Ishikawa (cell line): ENCODE measurements at regions not wholly inside any gene's neighbourhood (a gene's known extent, or its start where the extent isn't known, plus 50 kb on each side); places are given as distances from the start of the nearest gene placed in this dataset.

Experiments used
- CEBPB ChIP-seq: IDR thresholded peaks from 2 replicates; pipeline ENCODE4 v1.6.1; 2012
- CREB1 ChIP-seq: IDR thresholded peaks from 2 replicates; pipeline ENCODE4 v1.6.1; 2012; ENCODE audit warnings: low read depth
- EGR1 ChIP-seq: IDR thresholded peaks from 2 replicates; pipeline ENCODE4 v1.6.1; 2012
- EP300 ChIP-seq: IDR thresholded peaks from 2 replicates; pipeline ENCODE4 v1.6.1; 2012; ENCODE audit warnings: borderline replicate concordance
- FOXM1 ChIP-seq: IDR thresholded peaks from 2 replicates; pipeline ENCODE4 v1.6.1; 2012; ENCODE audit warnings: low read depth, borderline replicate concordance
- MAX ChIP-seq: IDR thresholded peaks from 2 replicates; pipeline ENCODE4 v1.6.1; 2012
- NFIC ChIP-seq: IDR thresholded peaks from 2 replicates; pipeline ENCODE4 v1.6.1; 2012
- RAD21 ChIP-seq: IDR thresholded peaks from 2 replicates; pipeline ENCODE4 v1.6.1; 2012; ENCODE audit warnings: low read depth
- REST ChIP-seq: IDR thresholded peaks from 2 replicates; pipeline ENCODE4 v1.6.1; 2012; ENCODE audit warnings: low read depth, mild to moderate bottlenecking
- TAF1 ChIP-seq: IDR thresholded peaks from 2 replicates; pipeline ENCODE4 v1.6.1; 2012; ENCODE audit warnings: low read depth, mild to moderate bottlenecking
- TCF12 ChIP-seq: IDR thresholded peaks from 2 replicates; pipeline ENCODE4 v1.6.1; 2012; ENCODE audit warnings: low read depth
- TEAD4 ChIP-seq: IDR thresholded peaks from 2 replicates; pipeline ENCODE4 v1.6.1; 2012
- YY1 ChIP-seq: IDR thresholded peaks from 2 replicates; pipeline ENCODE4 v1.6.1; 2012; ENCODE audit warnings: low read depth
- ZBTB7A ChIP-seq: IDR thresholded peaks from 2 replicates; pipeline ENCODE4 v1.6.1; 2012; ENCODE audit warnings: low read depth
- TF ChIP-seq, protein P1 (sequence below): IDR thresholded peaks from 2 replicates; pipeline ENCODE4 v1.6.1; 2012

- TF ChIP-seq YY1 (no peak), RAD21 (peak; percentile 27; the same call in 1 of the 2 replicates)
These were observed 593.8 kb downstream of the SPRY1 start for GRCh38 chr4:123990310-123990870.

GRCh38 chr4:123994917-123995316, 598.3 kb downstream of the SPRY1 start:
- no peak for TF ChIP-seq MAX

DNA sequence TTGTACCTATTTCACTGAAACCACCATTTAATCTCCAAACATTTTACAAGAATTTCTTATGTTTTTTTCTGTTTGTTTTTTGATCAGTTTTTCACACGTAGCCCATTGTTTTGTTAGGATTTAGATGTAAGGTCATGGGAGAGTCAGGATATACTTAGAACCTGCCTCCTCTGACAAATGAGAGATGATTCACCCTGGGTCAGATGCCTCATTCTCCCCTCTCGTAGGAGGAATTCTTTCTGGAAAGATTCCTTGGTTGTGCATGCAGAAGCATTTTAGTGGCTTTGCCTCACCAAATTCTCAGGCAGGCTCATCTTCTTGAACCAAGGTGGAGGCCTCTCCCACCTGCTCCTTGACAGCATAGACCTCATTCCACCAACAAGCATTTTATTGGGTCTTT, 599.3 kb downstream of the SPRY1 start:
- TF ChIP-seq EP300 (no peak), CREB1 (no peak)

- no peak for TF ChIP-seq YY1
- no peak for TF ChIP-seq TAF1
- TF ChIP-seq TCF12: no peak
- TF ChIP-seq RAD21: no peak
- TF ChIP-seq MAX: no peak
- TF ChIP-seq, protein P1, sequence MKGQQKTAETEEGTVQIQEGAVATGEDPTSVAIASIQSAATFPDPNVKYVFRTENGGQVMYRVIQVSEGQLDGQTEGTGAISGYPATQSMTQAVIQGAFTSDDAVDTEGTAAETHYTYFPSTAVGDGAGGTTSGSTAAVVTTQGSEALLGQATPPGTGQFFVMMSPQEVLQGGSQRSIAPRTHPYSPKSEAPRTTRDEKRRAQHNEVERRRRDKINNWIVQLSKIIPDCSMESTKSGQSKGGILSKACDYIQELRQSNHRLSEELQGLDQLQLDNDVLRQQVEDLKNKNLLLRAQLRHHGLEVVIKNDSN: no peak
- no peak for TF ChIP-seq EP300
- TF ChIP-seq REST: no peak
- TF ChIP-seq FOXM1: no peak
- TF ChIP-seq TEAD4: no peak
- TF ChIP-seq CEBPB: no peak
- TF ChIP-seq EGR1: no peak
- TF ChIP-seq CREB1: no peak
- TF ChIP-seq NFIC: no peak
- TF ChIP-seq ZBTB7A: no peak
These were observed 600.3 kb downstream of the SPRY1 start for GRCh38 chr4:123996718-123997510.

DNA sequence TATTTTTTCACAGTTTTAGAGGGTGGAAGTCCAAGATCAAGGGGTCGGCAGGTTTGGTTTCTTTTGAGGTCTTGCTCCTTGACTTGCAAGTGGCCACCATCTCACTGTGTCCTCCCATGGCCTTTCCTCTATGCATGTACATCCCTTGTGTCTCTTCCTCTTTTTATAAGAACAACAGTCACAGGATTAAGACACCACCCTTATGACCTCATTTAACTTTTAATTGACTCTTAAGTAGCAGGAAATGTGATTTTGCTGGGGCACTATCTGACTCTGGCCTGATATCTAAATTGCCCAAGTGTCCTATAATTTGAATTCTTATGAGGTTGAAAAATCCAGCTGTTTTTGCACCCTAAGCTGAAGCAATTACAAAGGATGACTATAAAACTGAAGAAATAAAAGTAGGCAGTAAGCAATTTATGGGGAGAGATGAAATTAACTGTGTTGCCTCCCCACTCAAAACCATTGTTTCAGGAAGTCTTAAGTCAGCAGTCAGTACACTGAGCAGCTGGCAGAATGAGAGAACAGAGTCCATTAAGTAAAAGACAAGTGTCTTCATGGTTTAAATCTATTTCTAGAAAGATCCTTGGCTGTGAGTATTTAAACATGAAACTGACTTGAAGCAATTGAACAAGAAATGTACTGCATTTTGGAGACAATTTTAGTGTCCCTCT, 601.3 kb downstream of the SPRY1 start:
- TF ChIP-seq YY1 (no peak), TEAD4 (no peak), TCF12 (no peak), CREB1 (no peak), EGR1 (no peak), FOXM1 (no peak), TAF1 (no peak), REST (no peak), CEBPB (no peak), NFIC (no peak), MAX (no peak), ZBTB7A (no peak), RAD21 (no peak), EP300 (no peak)
- TF ChIP-seq, protein P1: no peak

DNA sequence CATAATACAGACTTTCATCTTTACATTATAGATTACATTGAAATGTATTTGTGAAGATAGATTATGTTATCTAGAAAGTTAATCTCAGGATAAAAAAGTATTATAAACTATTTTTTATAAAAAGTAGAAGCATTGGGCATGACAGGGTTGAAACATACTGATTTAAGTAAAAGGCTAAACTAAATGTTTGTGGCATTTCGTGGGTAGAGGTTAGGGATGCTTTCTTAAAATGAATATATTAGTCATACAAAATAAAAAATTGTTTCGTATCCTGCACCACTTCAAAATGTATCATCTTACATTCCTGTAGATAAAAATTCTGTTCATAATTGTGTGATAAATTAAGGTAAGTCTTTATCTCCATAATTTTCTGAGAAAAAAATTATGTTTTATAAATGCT, 603.6 kb downstream of the SPRY1 start:
- TF ChIP-seq EGR1 (no peak), TEAD4 (no peak), MAX (no peak), TCF12 (no peak), REST (no peak), NFIC (no peak), CEBPB (no peak), YY1 (no peak), TAF1 (no peak), EP300 (no peak)
- TF ChIP-seq, protein P1: no peak
